ENCODE measurements at regions not wholly inside any gene's neighbourhood (a gene's known extent, or its start where the extent isn't known, plus 50 kb on each side); places are given as distances from the start of the nearest gene placed in this dataset.

DNA sequence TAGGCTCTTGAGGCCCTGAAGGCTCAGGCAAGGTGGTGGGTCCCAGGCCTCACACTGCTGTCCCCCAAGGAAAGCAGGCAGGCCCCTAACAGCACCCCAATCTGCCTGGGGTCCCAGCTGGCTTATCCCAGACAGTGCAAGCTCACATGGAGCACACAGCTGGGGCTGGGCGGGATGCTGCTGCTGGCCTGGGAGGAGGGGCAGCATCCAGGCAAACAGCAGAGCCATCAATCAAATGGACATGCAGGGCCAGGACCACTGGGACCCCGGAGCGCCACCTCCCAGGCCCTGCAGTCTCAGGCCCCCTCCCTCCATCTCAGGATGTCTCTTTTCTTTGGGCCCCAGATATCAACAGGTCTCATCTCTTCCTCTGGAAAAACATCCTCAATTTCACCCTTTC, 140.3 kb downstream of the BRD1 start:
- H4K20me1 ChIP-seq (ENCODE audit: insufficient read depth, low read length), result no peaks in the 10 kb centered on the region
- H3K9me2 ChIP-seq (replicated peaks; ENCODE audit: insufficient read depth, low read length), result no peaks in the 10 kb centered on the region
- no peaks in the 10 kb centered on the region for H3K9me3 ChIP-seq (replicated peaks; ENCODE audit: insufficient read depth, low read length)
- H3K27ac ChIP-seq (ENCODE audit: low read length), result no peak overlapping the region
- H3K79me2 ChIP-seq (ENCODE audit: low read length), result no peaks in the 10 kb centered on the region
- no peak overlapping the region for H3K9ac ChIP-seq (ENCODE audit: low read length)
- H2AFZ ChIP-seq (ENCODE audit: low read length), result no peak overlapping the region
- no peak overlapping the region for H3K4me2 ChIP-seq (ENCODE audit: low read depth, low read length)
- TF ChIP-seq EZH2 (optimal IDR thresholded peaks at IDR 0.05; ENCODE audit: low read depth, low read length), result no peak
- TF ChIP-seq EZH2phosphoT487 (IDR thresholded peaks at IDR 0.05; ENCODE audit: low read length), result no peak
- TF ChIP-seq, protein P1, sequence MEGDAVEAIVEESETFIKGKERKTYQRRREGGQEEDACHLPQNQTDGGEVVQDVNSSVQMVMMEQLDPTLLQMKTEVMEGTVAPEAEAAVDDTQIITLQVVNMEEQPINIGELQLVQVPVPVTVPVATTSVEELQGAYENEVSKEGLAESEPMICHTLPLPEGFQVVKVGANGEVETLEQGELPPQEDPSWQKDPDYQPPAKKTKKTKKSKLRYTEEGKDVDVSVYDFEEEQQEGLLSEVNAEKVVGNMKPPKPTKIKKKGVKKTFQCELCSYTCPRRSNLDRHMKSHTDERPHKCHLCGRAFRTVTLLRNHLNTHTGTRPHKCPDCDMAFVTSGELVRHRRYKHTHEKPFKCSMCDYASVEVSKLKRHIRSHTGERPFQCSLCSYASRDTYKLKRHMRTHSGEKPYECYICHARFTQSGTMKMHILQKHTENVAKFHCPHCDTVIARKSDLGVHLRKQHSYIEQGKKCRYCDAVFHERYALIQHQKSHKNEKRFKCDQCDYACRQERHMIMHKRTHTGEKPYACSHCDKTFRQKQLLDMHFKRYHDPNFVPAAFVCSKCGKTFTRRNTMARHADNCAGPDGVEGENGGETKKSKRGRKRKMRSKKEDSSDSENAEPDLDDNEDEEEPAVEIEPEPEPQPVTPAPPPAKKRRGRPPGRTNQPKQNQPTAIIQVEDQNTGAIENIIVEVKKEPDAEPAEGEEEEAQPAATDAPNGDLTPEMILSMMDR (IDR thresholded peaks at IDR 0.05; ENCODE audit: low read length), result no peak
- no peaks in the 10 kb centered on the region for H3K36me3 ChIP-seq (replicated peaks; ENCODE audit: insufficient read depth, low read length)
- H3K27me3 ChIP-seq (replicated peaks; ENCODE audit: insufficient read depth, low read length), result peaks cover 72% of the 10 kb centered on the region
- no peak for DNase-seq
- no peaks in the 10 kb centered on the region for H3K4me1 ChIP-seq (ENCODE audit: low read length)
- H3F3A ChIP-seq (ENCODE audit: insufficient read depth, low read length), result no peaks in the 10 kb centered on the region
- no peak overlapping the region for H3K4me3 ChIP-seq (ENCODE audit: low read length)

DNA sequence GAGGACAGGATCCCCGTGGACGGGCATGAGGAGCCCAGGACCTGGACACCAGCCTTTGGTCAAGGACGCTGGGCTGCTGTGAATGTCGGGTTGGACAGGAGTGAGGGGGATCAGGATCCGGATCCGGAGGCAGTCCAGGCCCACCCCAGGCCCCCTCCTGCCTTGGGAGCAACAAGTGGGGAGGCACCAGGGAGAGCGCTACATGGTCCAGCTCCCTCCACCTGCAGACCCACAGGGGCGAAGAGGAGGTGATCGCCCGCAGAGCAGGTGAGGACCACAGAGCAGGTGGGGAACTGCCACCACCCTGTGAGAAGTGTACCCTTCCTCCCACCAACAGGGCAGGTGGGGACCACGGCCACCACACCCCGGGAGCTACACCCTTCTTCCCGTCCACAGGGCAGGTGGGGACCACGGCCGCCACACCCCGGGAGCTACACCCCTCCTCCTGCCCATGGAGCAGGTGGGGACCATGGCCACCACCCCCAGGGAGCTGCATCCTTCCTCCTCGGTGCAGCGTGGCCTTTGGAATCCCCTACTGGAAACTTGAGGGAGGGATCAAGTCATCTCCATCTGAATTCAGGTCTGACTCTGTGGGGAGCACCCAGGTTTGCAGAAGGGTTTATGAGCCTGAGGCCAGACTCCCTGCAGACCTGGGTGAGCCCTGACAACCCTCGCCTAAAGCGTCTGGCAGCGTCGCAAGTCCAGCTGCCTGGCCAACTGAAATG, 141.0 kb downstream of the BRD1 start:
- H3K27me3 ChIP-seq (replicated peaks; ENCODE audit: insufficient read depth, low read length), result peaks cover 72% of the 10 kb centered on the region
- H3K9me2 ChIP-seq (replicated peaks; ENCODE audit: insufficient read depth, low read length), result no peaks in the 10 kb centered on the region
- H3K36me3 ChIP-seq (replicated peaks; ENCODE audit: insufficient read depth, low read length), result no peaks in the 10 kb centered on the region
- H3K4me1 ChIP-seq (ENCODE audit: low read length), result no peaks in the 10 kb centered on the region
- no peak overlapping the region for H3K4me3 ChIP-seq (ENCODE audit: low read length)
- H3F3A ChIP-seq (ENCODE audit: insufficient read depth, low read length), result no peaks in the 10 kb centered on the region
- no peaks in the 10 kb centered on the region for H4K20me1 ChIP-seq (ENCODE audit: insufficient read depth, low read length)
- H3K9me3 ChIP-seq (replicated peaks; ENCODE audit: insufficient read depth, low read length), result no peaks in the 10 kb centered on the region
- no peak for TF ChIP-seq EZH2phosphoT487 (IDR thresholded peaks at IDR 0.05; ENCODE audit: low read length)
- no peak for TF ChIP-seq EZH2 (optimal IDR thresholded peaks at IDR 0.05; ENCODE audit: low read depth, low read length)
- TF ChIP-seq, protein P1 (IDR thresholded peaks at IDR 0.05; ENCODE audit: low read length), result no peak
- H3K4me2 ChIP-seq (ENCODE audit: low read depth, low read length), result no peak overlapping the region
- no peak overlapping the region for H2AFZ ChIP-seq (ENCODE audit: low read length)
- H3K79me2 ChIP-seq (ENCODE audit: low read length), result no peaks in the 10 kb centered on the region
- H3K27ac ChIP-seq (ENCODE audit: low read length), result no peak overlapping the region
- H3K9ac ChIP-seq (ENCODE audit: low read length), result no peak overlapping the region
- DNase-seq, result no peak

DNA sequence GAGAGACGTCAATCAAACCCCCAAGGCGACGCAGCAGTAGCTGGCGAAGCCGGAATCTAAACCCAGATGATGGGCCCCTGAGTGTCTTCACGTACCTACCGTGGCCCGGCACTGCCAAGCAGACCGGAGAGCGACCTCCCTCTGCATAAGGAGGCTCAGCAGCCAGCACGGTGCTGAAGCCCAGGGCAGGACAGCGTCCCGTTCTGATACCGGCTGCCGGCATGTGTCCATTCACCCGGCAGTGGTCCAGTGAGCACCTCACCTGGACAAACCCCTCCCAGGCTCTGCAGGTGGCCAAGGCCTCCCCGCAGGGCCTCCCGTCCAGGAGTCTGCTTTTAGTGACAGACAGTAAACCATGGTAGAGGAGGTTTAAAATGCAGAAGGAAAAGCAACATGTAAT, 142.0 kb downstream of the BRD1 start:
- no peak overlapping the region for H3K27ac ChIP-seq (ENCODE audit: low read length)
- H4K20me1 ChIP-seq (ENCODE audit: insufficient read depth, low read length), result no peaks in the 10 kb centered on the region
- DNase-seq, result no peak
- H3K36me3 ChIP-seq (replicated peaks; ENCODE audit: insufficient read depth, low read length), result no peaks in the 10 kb centered on the region
- TF ChIP-seq, protein P1 (IDR thresholded peaks at IDR 0.05; ENCODE audit: low read length), result no peak
- no peak for TF ChIP-seq EZH2 (optimal IDR thresholded peaks at IDR 0.05; ENCODE audit: low read depth, low read length)
- TF ChIP-seq EZH2phosphoT487 (IDR thresholded peaks at IDR 0.05; ENCODE audit: low read length), result no peak
- H3K4me1 ChIP-seq (ENCODE audit: low read length), result no peaks in the 10 kb centered on the region
- H3K27me3 ChIP-seq (replicated peaks; ENCODE audit: insufficient read depth, low read length), result peaks cover 62% of the 10 kb centered on the region
- no peaks in the 10 kb centered on the region for H3F3A ChIP-seq (ENCODE audit: insufficient read depth, low read length)
- H3K4me2 ChIP-seq (ENCODE audit: low read depth, low read length), result no peak overlapping the region
- no peak overlapping the region for H2AFZ ChIP-seq (ENCODE audit: low read length)
- H3K9me3 ChIP-seq (replicated peaks; ENCODE audit: insufficient read depth, low read length), result no peaks in the 10 kb centered on the region
- no peak overlapping the region for H3K9ac ChIP-seq (ENCODE audit: low read length)
- H3K4me3 ChIP-seq (ENCODE audit: low read length), result no peak overlapping the region
- no peaks in the 10 kb centered on the region for H3K9me2 ChIP-seq (replicated peaks; ENCODE audit: insufficient read depth, low read length)
- no peaks in the 10 kb centered on the region for H3K79me2 ChIP-seq (ENCODE audit: low read length)

All from MM.1S (cell line).